ENCODE measurements at regions not wholly inside any gene's neighbourhood (a gene's known extent, or its start where the extent isn't known, plus 50 kb on each side); places are given as distances from the start of the nearest gene placed in this dataset.

DNA sequence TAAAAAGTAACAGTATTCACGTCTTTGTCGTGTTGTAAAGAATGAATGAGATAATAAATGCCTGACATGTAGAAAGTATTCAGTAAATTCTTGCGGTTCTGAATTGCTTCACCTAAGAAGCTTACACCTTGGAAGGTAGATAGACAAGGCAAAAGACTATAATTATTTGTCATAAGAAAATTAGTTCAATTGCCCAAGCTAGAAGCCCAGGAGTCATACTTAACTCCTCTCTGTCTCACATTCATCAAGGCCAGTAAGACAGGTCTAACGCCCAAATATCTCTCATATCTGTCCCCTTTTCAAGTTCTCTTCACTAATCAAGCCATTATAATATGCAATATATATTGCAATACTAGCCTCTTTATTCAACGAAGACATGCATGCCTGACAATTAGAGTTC is 87.7 kb upstream of the AMOTL1 start:
- DNase-seq (ENCODE audit: extremely low spot score, unreplicated experiment), result no peak
- Mint-ChIP-seq H3K27me3 (ENCODE audit: unreplicated experiment) (peaks cover 10% of the 10 kb centered on the region), H3K36me3 (ENCODE audit: unreplicated experiment) (peaks cover under 1% of the 10 kb centered on the region), H3K9me3 (ENCODE audit: unreplicated experiment) (no peaks in the 10 kb centered on the region), H3K4me1 (ENCODE audit: unreplicated experiment) (no peaks in the 10 kb centered on the region), H3K4me3 (ENCODE audit: unreplicated experiment) (no peak overlapping the region), H3K27ac (ENCODE audit: unreplicated experiment) (no peak overlapping the region)
- TF ChIP-seq, protein P1, sequence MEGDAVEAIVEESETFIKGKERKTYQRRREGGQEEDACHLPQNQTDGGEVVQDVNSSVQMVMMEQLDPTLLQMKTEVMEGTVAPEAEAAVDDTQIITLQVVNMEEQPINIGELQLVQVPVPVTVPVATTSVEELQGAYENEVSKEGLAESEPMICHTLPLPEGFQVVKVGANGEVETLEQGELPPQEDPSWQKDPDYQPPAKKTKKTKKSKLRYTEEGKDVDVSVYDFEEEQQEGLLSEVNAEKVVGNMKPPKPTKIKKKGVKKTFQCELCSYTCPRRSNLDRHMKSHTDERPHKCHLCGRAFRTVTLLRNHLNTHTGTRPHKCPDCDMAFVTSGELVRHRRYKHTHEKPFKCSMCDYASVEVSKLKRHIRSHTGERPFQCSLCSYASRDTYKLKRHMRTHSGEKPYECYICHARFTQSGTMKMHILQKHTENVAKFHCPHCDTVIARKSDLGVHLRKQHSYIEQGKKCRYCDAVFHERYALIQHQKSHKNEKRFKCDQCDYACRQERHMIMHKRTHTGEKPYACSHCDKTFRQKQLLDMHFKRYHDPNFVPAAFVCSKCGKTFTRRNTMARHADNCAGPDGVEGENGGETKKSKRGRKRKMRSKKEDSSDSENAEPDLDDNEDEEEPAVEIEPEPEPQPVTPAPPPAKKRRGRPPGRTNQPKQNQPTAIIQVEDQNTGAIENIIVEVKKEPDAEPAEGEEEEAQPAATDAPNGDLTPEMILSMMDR (IDR thresholded peaks at IDR 0.05), result no peak

DNA sequence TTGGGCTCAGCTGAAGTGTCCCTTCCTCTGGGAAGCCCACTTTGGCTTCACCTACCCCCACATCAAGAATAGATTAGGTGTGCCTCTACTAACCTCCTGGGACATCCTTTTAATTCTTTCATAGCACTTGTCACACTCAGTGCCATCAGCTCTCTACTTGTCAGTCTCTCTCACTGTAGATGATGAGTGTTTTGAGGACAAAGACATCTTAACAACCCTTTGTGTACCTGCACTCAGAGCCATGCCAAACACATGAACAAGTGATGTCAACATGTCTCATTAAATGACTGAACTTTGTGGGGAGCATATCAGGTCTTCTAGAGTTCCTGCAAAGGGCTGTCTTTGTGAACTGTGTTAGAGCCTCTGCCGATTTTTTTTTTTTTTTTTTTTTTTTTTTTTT is 87.0 kb upstream of the AMOTL1 start:
- TF ChIP-seq, protein P1 (IDR thresholded peaks at IDR 0.05), result no peak
- H3K27ac Mint-ChIP-seq (ENCODE audit: unreplicated experiment), result no peak overlapping the region

DNA sequence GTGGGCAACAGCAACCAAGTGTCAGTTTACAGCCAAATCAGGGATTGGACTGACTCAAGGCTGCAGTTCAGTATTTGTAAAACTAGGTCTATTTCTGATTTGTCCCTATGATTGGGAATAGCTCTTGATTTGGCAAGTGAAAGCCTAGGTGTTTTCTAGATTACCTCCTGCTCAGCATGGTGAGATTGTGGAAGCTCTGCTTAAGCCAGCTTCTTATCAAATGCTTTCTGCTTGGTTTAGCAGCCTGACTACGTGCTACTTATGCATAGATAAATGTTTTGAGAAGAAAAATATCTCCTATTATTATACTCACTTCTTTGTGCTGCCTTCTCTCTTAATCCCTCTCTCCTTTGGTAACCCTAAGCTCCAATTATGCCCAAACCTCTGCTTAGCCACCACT is 86.3 kb upstream of the AMOTL1 start:
- Mint-ChIP-seq H3K27me3 (ENCODE audit: unreplicated experiment) (peaks cover 10% of the 10 kb centered on the region), H3K9me3 (ENCODE audit: unreplicated experiment) (peaks cover 3% of the 10 kb centered on the region), H3K4me1 (ENCODE audit: unreplicated experiment) (no peaks in the 10 kb centered on the region), H3K4me3 (ENCODE audit: unreplicated experiment) (no peak overlapping the region), H3K36me3 (ENCODE audit: unreplicated experiment) (peaks cover 2% of the 10 kb centered on the region), H3K27ac (ENCODE audit: unreplicated experiment) (no peak overlapping the region)
- no peak for DNase-seq (ENCODE audit: extremely low spot score, unreplicated experiment)
- TF ChIP-seq, protein P1 (IDR thresholded peaks at IDR 0.05), result no peak

More for the DNA sequence above, 87.0 kb upstream of the AMOTL1 start:
- H3K9me3 Mint-ChIP-seq (ENCODE audit: unreplicated experiment), result peaks cover 3% of the 10 kb centered on the region
- peaks cover 10% of the 10 kb centered on the region for H3K27me3 Mint-ChIP-seq (ENCODE audit: unreplicated experiment)
- DNase-seq (ENCODE audit: extremely low spot score, unreplicated experiment), result no peak
- H3K4me3 Mint-ChIP-seq (ENCODE audit: unreplicated experiment), result no peak overlapping the region
- H3K36me3 Mint-ChIP-seq (ENCODE audit: unreplicated experiment), result peaks cover 2% of the 10 kb centered on the region
- no peaks in the 10 kb centered on the region for H3K4me1 Mint-ChIP-seq (ENCODE audit: unreplicated experiment)

DNA sequence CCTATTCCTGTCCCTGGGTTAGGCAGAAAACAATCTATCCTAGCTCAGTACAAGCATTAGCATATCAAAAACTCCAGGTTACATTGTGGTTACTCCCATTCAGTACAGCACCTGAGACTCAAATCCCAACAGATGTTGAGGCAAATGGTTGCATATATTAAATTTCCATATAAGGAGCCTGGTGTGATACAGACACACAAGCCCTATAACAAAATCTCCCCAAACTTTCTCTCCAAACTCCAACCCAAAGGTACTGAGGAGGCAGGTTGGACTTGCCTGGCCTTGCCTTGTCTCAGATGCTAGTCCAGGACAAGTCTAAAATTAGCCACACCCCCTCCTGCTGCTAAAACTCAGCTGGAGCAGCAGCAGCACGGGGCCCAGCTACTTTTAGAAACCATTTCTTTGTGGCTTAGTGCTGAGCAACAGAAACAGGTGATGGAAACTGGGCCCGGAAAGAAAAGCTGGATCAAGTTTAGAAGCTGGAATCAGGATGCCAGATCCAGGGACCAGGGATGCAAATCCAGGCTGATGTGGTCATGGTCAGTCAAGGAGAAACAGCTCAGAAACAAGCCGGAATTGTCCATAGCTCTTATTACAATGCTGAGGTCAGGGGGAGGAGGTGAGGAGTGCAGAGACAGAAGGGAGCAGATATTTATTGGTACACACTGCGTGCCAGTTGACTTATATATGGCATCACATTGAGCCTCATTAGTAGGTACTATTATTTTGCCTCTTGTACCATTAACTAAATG is 73.7 kb upstream of the AMOTL1 start:
- DNase-seq (ENCODE audit: extremely low spot score, unreplicated experiment), result no peak
- Mint-ChIP-seq H3K36me3 (ENCODE audit: unreplicated experiment) (no peaks in the 10 kb centered on the region), H3K9me3 (ENCODE audit: unreplicated experiment) (no peaks in the 10 kb centered on the region), H3K4me3 (ENCODE audit: unreplicated experiment) (no peak overlapping the region), H3K27ac (ENCODE audit: unreplicated experiment) (no peak overlapping the region), H3K27me3 (ENCODE audit: unreplicated experiment) (peaks cover 49% of the 10 kb centered on the region), H3K4me1 (ENCODE audit: unreplicated experiment) (no peaks in the 10 kb centered on the region)
- TF ChIP-seq, protein P1 (IDR thresholded peaks at IDR 0.05), result no peak

DNA sequence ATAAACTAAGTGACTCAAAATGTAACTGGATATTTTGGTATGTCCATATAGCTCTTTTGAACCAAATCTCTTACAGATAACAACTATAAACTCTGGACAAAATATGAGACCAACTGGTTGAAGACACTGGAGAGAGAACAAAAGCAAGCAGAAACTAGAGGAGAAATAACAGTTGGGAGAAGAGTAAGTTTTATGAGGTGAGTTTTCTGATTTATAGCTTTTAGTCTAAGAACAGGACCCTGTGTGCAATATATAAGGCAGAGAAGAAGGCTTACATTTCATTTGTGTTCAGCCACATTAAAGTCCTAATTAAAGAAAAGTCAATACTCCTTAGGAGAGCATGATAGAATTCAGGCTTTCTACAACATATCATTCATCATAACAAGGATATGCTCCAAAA is 71.0 kb upstream of the AMOTL1 start:
- H3K4me3 Mint-ChIP-seq (ENCODE audit: unreplicated experiment), result no peak overlapping the region
- peaks cover 52% of the 10 kb centered on the region for H3K27me3 Mint-ChIP-seq (ENCODE audit: unreplicated experiment)
- no peaks in the 10 kb centered on the region for H3K9me3 Mint-ChIP-seq (ENCODE audit: unreplicated experiment)
- no peak for DNase-seq (ENCODE audit: extremely low spot score, unreplicated experiment)
- H3K4me1 Mint-ChIP-seq (ENCODE audit: unreplicated experiment), result no peaks in the 10 kb centered on the region
- no peak overlapping the region for H3K27ac Mint-ChIP-seq (ENCODE audit: unreplicated experiment)
- H3K36me3 Mint-ChIP-seq (ENCODE audit: unreplicated experiment), result no peaks in the 10 kb centered on the region
- TF ChIP-seq, protein P1 (IDR thresholded peaks at IDR 0.05), result no peak
